SK-N-SH treated with all-trans-retinoic acid at 6 μM for 48 hours (cell line): ENCODE measurements at regions not wholly inside any gene's neighbourhood (a gene's known extent, or its start where the extent isn't known, plus 50 kb on each side); places are given as distances from the start of the nearest gene placed in this dataset.

Experiments used
- BACH2 ChIP-seq: fragments of 250-450 bp; sonication (Bioruptor Pico); IDR thresholded peaks from 2 replicates; pipeline ENCODE4 v1.9.0; 2021; ENCODE audit warnings: mild to moderate bottlenecking, borderline replicate concordance
- ESRRG ChIP-seq: fragments of 250-450 bp; sonication (Bioruptor Pico); IDR thresholded peaks from 2 replicates; pipeline ENCODE4 v1.6.1; 2021; ENCODE audit warnings: mild to moderate bottlenecking
- OSR1 ChIP-seq: fragments of 250-450 bp; sonication (Bioruptor Pico); IDR thresholded peaks from 2 replicates; pipeline ENCODE4 v1.8.0; 2022; ENCODE audit warnings: moderate library complexity, mild to moderate bottlenecking, inconsistent platforms
- PPARA ChIP-seq: fragments of 250-450 bp; sonication (Bioruptor Pico); IDR thresholded peaks from 2 replicates; pipeline ENCODE4 v1.5.0; 2020; ENCODE audit warnings: mild to moderate bottlenecking, borderline replicate concordance
- SNAI2 ChIP-seq: fragments of 250-450 bp; sonication (Bioruptor Pico); IDR thresholded peaks from 2 replicates; pipeline ENCODE4 v1.5.0; 2020; ENCODE audit warnings: mild to moderate bottlenecking, moderate library complexity
- TCF4 ChIP-seq: fragments of 250-450 bp; sonication (Bioruptor Pico); IDR thresholded peaks from 2 replicates; pipeline ENCODE4 v1.8.0; 2021; ENCODE audit warnings: mild to moderate bottlenecking, moderate library complexity, borderline replicate concordance
- ZC3H10 ChIP-seq: fragments of 250-450 bp; sonication (Bioruptor Pico); IDR thresholded peaks from 2 replicates; pipeline ENCODE4 v1.5.1; 2021; ENCODE audit warnings: mild to moderate bottlenecking, moderate library complexity
- ZFP30 ChIP-seq: fragments of 450-650 bp; formaldehyde crosslinking; IDR thresholded peaks from 2 replicates; pipeline ENCODE4 v1.5.0; 2022; ENCODE audit warnings: mild to moderate bottlenecking, moderate library complexity
- ZNF70 ChIP-seq: fragments of 450-650 bp; formaldehyde crosslinking; IDR thresholded peaks from 2 replicates; pipeline ENCODE4 v1.5.0; 2020; ENCODE audit warnings: mild to moderate bottlenecking, moderate library complexity
- TF ChIP-seq, protein P1 (sequence below): fragments of 250-450 bp; sonication (Bioruptor Pico); IDR thresholded peaks from 2 replicates; pipeline ENCODE4 v1.5.1; 2020; ENCODE audit warnings: low read depth, mild to moderate bottlenecking, moderate library complexity
- TF ChIP-seq, protein P2 (sequence below): fragments of 250-450 bp; sonication (Bioruptor Pico); IDR thresholded peaks from 2 replicates; pipeline ENCODE4 v1.5.0; 2020; ENCODE audit warnings: mild to moderate bottlenecking, moderate library complexity
- TF ChIP-seq, protein P3 (sequence below): fragments of 250-450 bp; sonication (Bioruptor Pico); IDR thresholded peaks from 2 replicates; pipeline ENCODE4 v1.5.1; 2021; ENCODE audit warnings: mild to moderate bottlenecking, moderate library complexity

DNA sequence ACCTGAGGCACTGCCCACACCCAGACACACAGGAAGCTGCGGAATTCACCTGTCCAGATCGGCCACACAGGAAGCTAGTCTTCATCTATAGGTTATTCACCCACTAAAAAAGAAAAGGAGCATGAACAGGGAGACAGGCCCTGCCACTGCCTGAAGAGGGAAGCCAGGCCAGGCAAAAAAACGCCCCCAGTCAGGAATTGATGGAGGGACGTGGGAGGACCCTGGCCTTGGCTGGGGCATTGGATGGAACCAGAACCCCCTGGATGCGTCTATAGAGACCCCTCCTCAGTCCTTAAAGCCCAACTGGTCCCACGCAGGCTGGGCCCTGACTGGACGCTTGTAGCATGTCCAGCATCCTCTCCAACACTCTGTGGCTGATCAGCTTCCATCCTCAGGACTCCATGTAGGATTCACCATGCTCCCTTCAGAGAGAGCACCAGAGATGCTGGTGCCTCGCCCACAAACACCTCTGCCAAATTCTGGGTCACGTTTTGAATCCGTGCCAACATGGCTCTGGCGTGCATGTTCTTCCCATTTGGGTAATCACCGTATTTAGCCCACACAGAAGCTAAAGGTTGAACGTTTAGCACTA lies 259.3 kb upstream of the TCERG1L start:
- no peak for TF ChIP-seq TCF4 (CRISPR knock-in tag)
- TF ChIP-seq ESRRG (CRISPR knock-in tag) = no peak
- TF ChIP-seq, protein P1, sequence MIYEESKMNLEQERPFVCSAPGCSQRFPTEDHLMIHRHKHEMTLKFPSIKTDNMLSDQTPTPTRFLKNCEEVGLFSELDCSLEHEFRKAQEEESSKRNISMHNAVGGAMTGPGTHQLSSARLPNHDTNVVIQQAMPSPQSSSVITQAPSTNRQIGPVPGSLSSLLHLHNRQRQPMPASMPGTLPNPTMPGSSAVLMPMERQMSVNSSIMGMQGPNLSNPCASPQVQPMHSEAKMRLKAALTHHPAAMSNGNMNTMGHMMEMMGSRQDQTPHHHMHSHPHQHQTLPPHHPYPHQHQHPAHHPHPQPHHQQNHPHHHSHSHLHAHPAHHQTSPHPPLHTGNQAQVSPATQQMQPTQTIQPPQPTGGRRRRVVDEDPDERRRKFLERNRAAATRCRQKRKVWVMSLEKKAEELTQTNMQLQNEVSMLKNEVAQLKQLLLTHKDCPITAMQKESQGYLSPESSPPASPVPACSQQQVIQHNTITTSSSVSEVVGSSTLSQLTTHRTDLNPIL (CRISPR knock-in tag) = no peak
- no peak for TF ChIP-seq OSR1 (CRISPR knock-in tag)
- no peak for TF ChIP-seq ZNF70 (CRISPR knock-in tag)
- TF ChIP-seq, protein P2, sequence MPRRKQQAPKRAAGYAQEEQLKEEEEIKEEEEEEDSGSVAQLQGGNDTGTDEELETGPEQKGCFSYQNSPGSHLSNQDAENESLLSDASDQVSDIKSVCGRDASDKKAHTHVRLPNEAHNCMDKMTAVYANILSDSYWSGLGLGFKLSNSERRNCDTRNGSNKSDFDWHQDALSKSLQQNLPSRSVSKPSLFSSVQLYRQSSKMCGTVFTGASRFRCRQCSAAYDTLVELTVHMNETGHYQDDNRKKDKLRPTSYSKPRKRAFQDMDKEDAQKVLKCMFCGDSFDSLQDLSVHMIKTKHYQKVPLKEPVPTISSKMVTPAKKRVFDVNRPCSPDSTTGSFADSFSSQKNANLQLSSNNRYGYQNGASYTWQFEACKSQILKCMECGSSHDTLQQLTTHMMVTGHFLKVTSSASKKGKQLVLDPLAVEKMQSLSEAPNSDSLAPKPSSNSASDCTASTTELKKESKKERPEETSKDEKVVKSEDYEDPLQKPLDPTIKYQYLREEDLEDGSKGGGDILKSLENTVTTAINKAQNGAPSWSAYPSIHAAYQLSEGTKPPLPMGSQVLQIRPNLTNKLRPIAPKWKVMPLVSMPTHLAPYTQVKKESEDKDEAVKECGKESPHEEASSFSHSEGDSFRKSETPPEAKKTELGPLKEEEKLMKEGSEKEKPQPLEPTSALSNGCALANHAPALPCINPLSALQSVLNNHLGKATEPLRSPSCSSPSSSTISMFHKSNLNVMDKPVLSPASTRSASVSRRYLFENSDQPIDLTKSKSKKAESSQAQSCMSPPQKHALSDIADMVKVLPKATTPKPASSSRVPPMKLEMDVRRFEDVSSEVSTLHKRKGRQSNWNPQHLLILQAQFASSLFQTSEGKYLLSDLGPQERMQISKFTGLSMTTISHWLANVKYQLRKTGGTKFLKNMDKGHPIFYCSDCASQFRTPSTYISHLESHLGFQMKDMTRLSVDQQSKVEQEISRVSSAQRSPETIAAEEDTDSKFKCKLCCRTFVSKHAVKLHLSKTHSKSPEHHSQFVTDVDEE (CRISPR knock-in tag) = no peak
- TF ChIP-seq, protein P3, sequence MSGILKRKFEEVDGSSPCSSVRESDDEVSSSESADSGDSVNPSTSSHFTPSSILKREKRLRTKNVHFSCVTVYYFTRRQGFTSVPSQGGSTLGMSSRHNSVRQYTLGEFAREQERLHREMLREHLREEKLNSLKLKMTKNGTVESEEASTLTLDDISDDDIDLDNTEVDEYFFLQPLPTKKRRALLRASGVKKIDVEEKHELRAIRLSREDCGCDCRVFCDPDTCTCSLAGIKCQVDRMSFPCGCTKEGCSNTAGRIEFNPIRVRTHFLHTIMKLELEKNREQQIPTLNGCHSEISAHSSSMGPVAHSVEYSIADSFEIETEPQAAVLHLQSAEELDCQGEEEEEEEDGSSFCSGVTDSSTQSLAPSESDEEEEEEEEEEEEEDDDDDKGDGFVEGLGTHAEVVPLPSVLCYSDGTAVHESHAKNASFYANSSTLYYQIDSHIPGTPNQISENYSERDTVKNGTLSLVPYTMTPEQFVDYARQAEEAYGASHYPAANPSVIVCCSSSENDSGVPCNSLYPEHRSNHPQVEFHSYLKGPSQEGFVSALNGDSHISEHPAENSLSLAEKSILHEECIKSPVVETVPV (CRISPR knock-in tag) = no peak
- TF ChIP-seq BACH2 (CRISPR knock-in tag) = no peak
- TF ChIP-seq PPARA (CRISPR knock-in tag) = no peak
- no peak for TF ChIP-seq ZFP30 (CRISPR knock-in tag)
- TF ChIP-seq SNAI2 (CRISPR knock-in tag) = no peak
- no peak for TF ChIP-seq ZC3H10
